HCT116 (cell line): ENCODE measurements at regions not wholly inside any gene's neighbourhood (a gene's known extent, or its start where the extent isn't known, plus 50 kb on each side); places are given as distances from the start of the nearest gene placed in this dataset.

ENCODE experiments used
- ATAC-seq: fragments of 200-7000 bp; cut with Tn5 transposase; 2 replicates; pipeline ENCODE4 v1.9.1; 2020; ENCODE audit warnings: mild to moderate bottlenecking, moderate library complexity
- BruUV-seq: library from RNA; stranded (reverse); fragments of 400-500 nt; replicated peaks from 2 replicates; lab custom pipeline; 2021; lab: Mats Ljungman, UMichigan
- CTCF ChIA-PET: fragments of 300-600 bp; sonication (Branson Sonifier 250); formaldehyde crosslinking; loops from one replicate; lab custom pipeline; 2021; ENCODE audit warnings: antibody characterized with exemption; lab: Charles Lee
- POLR2A ChIA-PET: fragments of 300-600, 350-600 bp; sonication (Branson Sonifier 250); formaldehyde crosslinking; loops from one replicate; lab custom pipeline; 2021; ENCODE audit warnings: antibody characterized with exemption; lab: Charles Lee
- RAD21 ChIA-PET, 2 experiments: fragments of 300-600 bp; sonication (Branson Sonifier 250); formaldehyde crosslinking; loops; one replicate each; lab custom pipeline; 2023; ENCODE audit warnings: low total read pairs in 2 of 2; ENCODE audit not compliant: uncharacterized antibody in 2 of 2, unreplicated experiment in 2 of 2, low non-redundant PET in 1 of 2; lab: Charles Lee
- DNase-seq: peaks from one replicate; pipeline ENCODE4 v3.0.0-alpha.2; 2010; ENCODE audit warnings: low read depth, low spot score
- H2AFZ ChIP-seq: fragments of 200-600 bp; shearing (Covaris generic), sonication (generic); 2 replicates; pipeline ENCODE4 v1.6.1; 2017; ENCODE audit warnings: low read depth, mixed run types, mixed read lengths, antibody characterized with exemption, low read length; ENCODE audit not compliant: poor library complexity, severe bottlenecking
- H3K27ac ChIP-seq: 2 replicates; pipeline ENCODE4 v1.5.1; 2012; ENCODE audit warnings: low read depth, low read length
- H3K27me3 ChIP-seq: fragments of 200-600 bp; sonication (generic); 2 replicates; pipeline ENCODE4 v1.6.1; 2016; ENCODE audit warnings: mixed run types, low read length, mixed read lengths; ENCODE audit not compliant: insufficient read depth
- H3K36me3 ChIP-seq, 2 experiments: fragments of 200-500 bp in 1 of 2; fragments of 200-600 bp in 1 of 2; sonication (Bioruptor generic) in 1 of 2; sonication (generic) in 1 of 2; 2 replicates each; pipeline versions ENCODE4 v1.5.1 to v1.6.1; 2014 to 2016; ENCODE audit warnings: low read length in 2 of 2, inconsistent platforms in 1 of 2, mixed read lengths in 1 of 2, mixed run types in 1 of 2; ENCODE audit not compliant: insufficient read depth in 2 of 2, control insufficient read depth in 1 of 2
- H3K4me1 ChIP-seq, 2 experiments: fragments of 200-600 bp in 1 of 2; sonication (generic) in 1 of 2; 2 replicates each; pipeline versions ENCODE4 v1.5.1 to v1.6.1; 2012 to 2017; ENCODE audit warnings: low read length in 2 of 2, inconsistent platforms in 1 of 2, mild to moderate bottlenecking in 1 of 2, mixed read lengths in 1 of 2, mixed run types in 1 of 2, moderate library complexity in 1 of 2; ENCODE audit not compliant: insufficient read depth in 2 of 2, control insufficient read depth in 1 of 2
- H3K4me2 ChIP-seq: fragments of 200-600 bp; sonication (generic); 2 replicates; pipeline ENCODE4 v1.6.1; 2017; ENCODE audit warnings: mixed run types, low read length, mixed read lengths
- H3K4me3 ChIP-seq, 2 experiments: fragments of 200-600 bp in 1 of 2; sonication (generic) in 1 of 2; replicated peaks in 1 of 2; 2 replicates each; pipeline ENCODE4 v1.5.1; 2011 to 2016; ENCODE audit warnings: low read length in 2 of 2, control low read depth in 1 of 2, low read depth in 1 of 2, mild to moderate bottlenecking in 1 of 2, mixed read lengths in 1 of 2, mixed run types in 1 of 2
- H3K79me2 ChIP-seq: fragments of 200-600 bp; sonication (generic); 2 replicates; pipeline ENCODE4 v1.6.1; 2017; ENCODE audit warnings: mild to moderate bottlenecking, mixed run types, low read length, moderate library complexity, mixed read lengths; ENCODE audit not compliant: insufficient read depth
- H3K9ac ChIP-seq: fragments of 200-600 bp; sonication (generic); 2 replicates; pipeline ENCODE4 v1.6.1; 2016; ENCODE audit warnings: low read length, mixed read lengths
- H3K9me2 ChIP-seq: fragments of 200-600 bp; sonication (generic), shearing (Covaris generic); 2 replicates; pipeline ENCODE4 v1.6.1; 2017; ENCODE audit warnings: mixed run types, mild to moderate bottlenecking, moderate library complexity; ENCODE audit not compliant: insufficient read depth
- H3K9me3 ChIP-seq, 2 experiments: fragments of 200-500 bp in 1 of 2; fragments of 200-600 bp in 1 of 2; sonication (Bioruptor generic) in 1 of 2; sonication (generic) in 1 of 2; 2 replicates each; pipeline ENCODE4 v1.6.1; 2014 to 2017; ENCODE audit warnings: low read length in 2 of 2, mixed read lengths in 2 of 2, inconsistent platforms in 1 of 2, low read depth in 1 of 2, mild to moderate bottlenecking in 1 of 2, mixed run types in 1 of 2, moderate library complexity in 1 of 2; ENCODE audit not compliant: control insufficient read depth in 1 of 2, insufficient read depth in 1 of 2
- H4K20me1 ChIP-seq: fragments of 200-600 bp; sonication (generic), shearing (Covaris generic); 2 replicates; pipeline ENCODE4 v1.6.1; 2017; ENCODE audit warnings: mixed run types, mild to moderate bottlenecking, moderate library complexity; ENCODE audit not compliant: insufficient read depth
- ATF3 ChIP-seq: IDR thresholded peaks from 2 replicates; pipeline ENCODE4 v1.6.1; 2012
- CEBPB ChIP-seq: IDR thresholded peaks from 2 replicates; pipeline ENCODE4 v1.6.1; 2012; ENCODE audit warnings: low read depth
- CTCF ChIP-seq, 3 experiments: fragments of 200-600 bp in 1 of 3; sonication (generic) in 1 of 3; IDR thresholded peaks in 2 of 3; conservative IDR thresholded peaks in 1 of 3; 2 replicates each; pipeline ENCODE4 v1.5.1; 2012 to 2017; ENCODE audit warnings: low read depth in 2 of 3, low read length in 2 of 3, antibody characterized with exemption in 1 of 3, borderline replicate concordance in 1 of 3, control low read depth in 1 of 3, mild to moderate bottlenecking in 1 of 3, mixed read lengths in 1 of 3, mixed run types in 1 of 3, moderate library complexity in 1 of 3; ENCODE audit not compliant: insufficient read depth in 1 of 3
- EGR1 ChIP-seq: IDR thresholded peaks from 2 replicates; pipeline ENCODE4 v1.6.1; 2012; ENCODE audit warnings: low read depth
- EZH2phosphoT487 ChIP-seq: fragments of 200-600 bp; IDR thresholded peaks from 2 replicates; pipeline ENCODE4 v1.6.1; 2018; ENCODE audit warnings: antibody characterized with exemption, borderline replicate concordance
- FOSL1 ChIP-seq: IDR thresholded peaks from 2 replicates; pipeline ENCODE4 v1.6.1; 2012; ENCODE audit warnings: low read depth
- JUND ChIP-seq: IDR thresholded peaks from 2 replicates; pipeline ENCODE4 v1.6.1; 2012
- MAX ChIP-seq: IDR thresholded peaks from 2 replicates; pipeline ENCODE4 v1.6.1; 2012
- POLR2A ChIP-seq: IDR thresholded peaks from 2 replicates; pipeline ENCODE4 v1.7.0; 2011; ENCODE audit warnings: borderline replicate concordance; ENCODE audit not compliant: insufficient read depth, insufficient read length; ENCODE audit errors: extremely low read depth
- POLR2AphosphoS5 ChIP-seq: IDR thresholded peaks from 2 replicates; pipeline ENCODE4 v1.6.1; 2011; ENCODE audit warnings: mild to moderate bottlenecking, low read depth, low read length, moderate library complexity
- RAD21 ChIP-seq: IDR thresholded peaks from 2 replicates; pipeline ENCODE4 v1.6.1; 2012; ENCODE audit warnings: low read depth, mild to moderate bottlenecking
- SP1 ChIP-seq: IDR thresholded peaks from 2 replicates; pipeline ENCODE4 v1.6.1; 2012; ENCODE audit warnings: low read depth
- TCF7L2 ChIP-seq: IDR thresholded peaks from 2 replicates; pipeline ENCODE4 v1.7.0; 2011; ENCODE audit warnings: borderline replicate concordance, inconsistent platforms; ENCODE audit not compliant: insufficient read depth, insufficient read length; ENCODE audit errors: extremely low read depth
- ZBTB33 ChIP-seq: IDR thresholded peaks from 2 replicates; pipeline ENCODE4 v1.6.1; 2011; ENCODE audit warnings: mild to moderate bottlenecking, low read length, moderate library complexity; ENCODE audit not compliant: insufficient replicate concordance; ENCODE audit errors: extremely low read depth
- ZFX ChIP-seq: fragments of 450-650 bp; IDR thresholded peaks from 2 replicates; pipeline ENCODE4 v1.6.1; 2017
- ZNF274 ChIP-seq: fragments of 200-500 bp; sonication (Bioruptor generic); IDR thresholded peaks from 2 replicates; pipeline ENCODE4 v1.6.1; 2014; ENCODE audit warnings: mild to moderate bottlenecking, low read depth, low read length, inconsistent platforms
- intact Hi-C: fragments of 100-400 bp; cut with micrococcal nuclease; formaldehyde crosslinking; loops from 2 replicates; pipeline ENCODE4 v1.10.0; 2022

- Histone ChIP-seq H4K20me1 (no peaks in the 10 kb centered on the region), H3K4me1 (no peaks in the 10 kb centered on the region), H3K9me2 (no peaks in the 10 kb centered on the region), H3K4me3 (no peak overlapping the region), H3K9ac (no peak overlapping the region), H3K4me2 (no peak overlapping the region), H3K27ac (no peak overlapping the region), H3K79me2 (no peaks in the 10 kb centered on the region), H3K36me3 (no peaks in the 10 kb centered on the region), H2AFZ (no peak overlapping the region), H3K27me3 (no peaks in the 10 kb centered on the region), H3K9me3 (peaks cover 3 to 5% of the 10 kb centered on the region in 2 experiments; a peak in 2 of 4 replicates)
- DNase-seq (no peak), ATAC-seq (no peak)
- intact Hi-C loops = no loop called here
- ChIA-PET POLR2A (no interaction called here), CTCF (no interaction called here), RAD21 (no interaction called here)
- TF ChIP-seq POLR2AphosphoS5 (no peak), POLR2A (no peak), CEBPB (no peak), SP1 (no peak), RAD21 (no peak), ZNF274 (no peak), ATF3 (no peak), EZH2phosphoT487 (no peak), EGR1 (no peak), JUND (no peak), CTCF (IDR thresholded peaks at IDR 0.05 in 2 of 3, conservative IDR thresholded peaks at IDR 0.05 in 1 of 3; ENCODE audit: borderline replicate concordance in 1 of 3, insufficient read depth in 1 of 3, low read depth in 2 of 3, low read length in 2 of 3) (no peak), FOSL1 (no peak), ZFX (no peak), ZBTB33 (no peak), TCF7L2 (no peak), MAX (no peak)
- no TSS peak for BruUV-seq
These were observed 153.4 kb downstream of the LIPI start for GRCh38 chr21:14057313-14057712.
